PC-9 (cell line): ENCODE measurements at regions not wholly inside any gene's neighbourhood (a gene's known extent, or its start where the extent isn't known, plus 50 kb on each side); places are given as distances from the start of the nearest gene placed in this dataset.

Source experiments
- EZH2 ChIP-seq: fragments of 200-600 bp; sonication (generic); IDR thresholded peaks from 2 replicates; pipeline ENCODE4 v1.8.0; 2017; ENCODE audit warnings: antibody characterized with exemption, low read depth
- TF ChIP-seq, protein P1 (sequence below): fragments of 200-600 bp; sonication (generic); conservative IDR thresholded peaks from 2 replicates; pipeline ENCODE4 v1.6.1; 2017; ENCODE audit warnings: mixed run types, antibody characterized with exemption, mild to moderate bottlenecking, moderate library complexity

DNA sequence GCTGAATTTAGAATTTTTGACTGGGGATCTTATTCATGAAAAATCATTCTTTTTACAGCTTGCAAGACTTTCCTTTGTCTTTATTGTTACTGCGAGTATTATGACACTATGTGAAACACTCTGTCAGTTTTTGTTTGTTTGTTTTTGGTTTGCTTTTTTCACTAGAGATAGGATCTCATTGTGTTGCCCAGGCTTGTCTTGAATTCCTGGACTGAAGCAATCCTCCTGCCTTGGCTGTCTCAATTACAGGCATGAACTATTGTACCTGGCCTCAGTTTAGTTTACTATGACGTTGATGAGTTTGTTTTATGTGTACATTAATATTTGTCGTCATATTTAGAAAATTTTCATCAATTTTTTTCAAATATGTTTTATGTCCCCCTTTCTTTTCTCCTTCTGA, 1030.0 kb upstream of the PRR20A start:
- TF ChIP-seq EZH2, result no peak
- TF ChIP-seq, protein P1, sequence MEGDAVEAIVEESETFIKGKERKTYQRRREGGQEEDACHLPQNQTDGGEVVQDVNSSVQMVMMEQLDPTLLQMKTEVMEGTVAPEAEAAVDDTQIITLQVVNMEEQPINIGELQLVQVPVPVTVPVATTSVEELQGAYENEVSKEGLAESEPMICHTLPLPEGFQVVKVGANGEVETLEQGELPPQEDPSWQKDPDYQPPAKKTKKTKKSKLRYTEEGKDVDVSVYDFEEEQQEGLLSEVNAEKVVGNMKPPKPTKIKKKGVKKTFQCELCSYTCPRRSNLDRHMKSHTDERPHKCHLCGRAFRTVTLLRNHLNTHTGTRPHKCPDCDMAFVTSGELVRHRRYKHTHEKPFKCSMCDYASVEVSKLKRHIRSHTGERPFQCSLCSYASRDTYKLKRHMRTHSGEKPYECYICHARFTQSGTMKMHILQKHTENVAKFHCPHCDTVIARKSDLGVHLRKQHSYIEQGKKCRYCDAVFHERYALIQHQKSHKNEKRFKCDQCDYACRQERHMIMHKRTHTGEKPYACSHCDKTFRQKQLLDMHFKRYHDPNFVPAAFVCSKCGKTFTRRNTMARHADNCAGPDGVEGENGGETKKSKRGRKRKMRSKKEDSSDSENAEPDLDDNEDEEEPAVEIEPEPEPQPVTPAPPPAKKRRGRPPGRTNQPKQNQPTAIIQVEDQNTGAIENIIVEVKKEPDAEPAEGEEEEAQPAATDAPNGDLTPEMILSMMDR, result no peak
